ENCODE measurements at regions not wholly inside any gene's neighbourhood (a gene's known extent, or its start where the extent isn't known, plus 50 kb on each side); places are given as distances from the start of the nearest gene placed in this dataset.

DNA sequence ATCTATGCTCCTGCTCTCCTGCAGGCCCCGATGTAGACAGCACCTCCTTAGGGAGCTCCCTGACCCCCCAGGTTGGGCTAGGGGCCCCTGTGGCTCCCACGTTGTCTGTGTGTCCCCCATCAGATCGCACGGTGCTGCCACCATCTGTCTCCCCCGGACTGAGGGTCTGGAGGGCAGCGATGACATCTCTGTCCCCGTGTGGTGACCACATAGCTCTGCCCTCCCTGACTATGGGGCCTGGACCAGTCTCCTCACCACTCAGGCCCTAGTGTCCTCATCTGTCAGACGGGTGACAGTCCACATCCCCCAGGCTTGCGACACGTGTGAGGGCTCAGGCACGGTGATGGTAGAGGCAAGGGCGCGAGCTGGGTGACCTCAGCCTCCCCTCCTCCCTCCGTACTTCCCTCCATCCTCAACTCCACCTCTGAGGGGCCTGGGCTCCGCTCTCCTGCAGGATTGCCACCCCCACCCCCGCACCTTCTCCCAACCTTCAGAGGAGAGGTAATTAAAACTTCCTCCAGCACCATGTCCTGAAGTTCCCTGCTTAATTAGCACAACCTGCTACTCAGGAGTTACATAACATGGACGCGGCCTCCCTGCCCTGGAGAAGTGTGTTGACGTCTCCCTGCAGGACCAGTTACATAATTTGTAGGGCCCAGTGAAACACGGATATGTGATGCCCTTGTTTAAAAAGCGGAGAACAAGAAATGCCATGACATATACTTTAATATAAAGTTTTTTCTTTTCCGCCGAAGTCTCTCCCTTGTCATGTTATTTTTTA is 288.2 kb downstream of the PTPRU start:
- Histone ChIP-seq H3K36me3 (no peaks in the 10 kb centered on the region), H3K9me3 (peaks cover 8 to 9% of the 10 kb centered on the region in 2 donors), H3K4me1 (no peaks in the 10 kb centered on the region), H3K27ac (no peak overlapping the region), H3K27me3 (peaks cover 0 to 25% of the 10 kb centered on the region in 2 donors), H3K4me3 (no peak overlapping the region)
- DNase-seq (ENCODE audit: low spot score in 2 of 2) = peak in 1 of 2 donors; percentile 43
- intact Hi-C loops (cut with DNase I; ENCODE audit: low total_unique reads) = no loop called here
- TF ChIP-seq POLR2AphosphoS5 (IDR thresholded peaks at IDR 0.05) (no peak), POLR2A (IDR thresholded peaks at IDR 0.05) (no peak)
- TF ChIP-seq, protein P1, sequence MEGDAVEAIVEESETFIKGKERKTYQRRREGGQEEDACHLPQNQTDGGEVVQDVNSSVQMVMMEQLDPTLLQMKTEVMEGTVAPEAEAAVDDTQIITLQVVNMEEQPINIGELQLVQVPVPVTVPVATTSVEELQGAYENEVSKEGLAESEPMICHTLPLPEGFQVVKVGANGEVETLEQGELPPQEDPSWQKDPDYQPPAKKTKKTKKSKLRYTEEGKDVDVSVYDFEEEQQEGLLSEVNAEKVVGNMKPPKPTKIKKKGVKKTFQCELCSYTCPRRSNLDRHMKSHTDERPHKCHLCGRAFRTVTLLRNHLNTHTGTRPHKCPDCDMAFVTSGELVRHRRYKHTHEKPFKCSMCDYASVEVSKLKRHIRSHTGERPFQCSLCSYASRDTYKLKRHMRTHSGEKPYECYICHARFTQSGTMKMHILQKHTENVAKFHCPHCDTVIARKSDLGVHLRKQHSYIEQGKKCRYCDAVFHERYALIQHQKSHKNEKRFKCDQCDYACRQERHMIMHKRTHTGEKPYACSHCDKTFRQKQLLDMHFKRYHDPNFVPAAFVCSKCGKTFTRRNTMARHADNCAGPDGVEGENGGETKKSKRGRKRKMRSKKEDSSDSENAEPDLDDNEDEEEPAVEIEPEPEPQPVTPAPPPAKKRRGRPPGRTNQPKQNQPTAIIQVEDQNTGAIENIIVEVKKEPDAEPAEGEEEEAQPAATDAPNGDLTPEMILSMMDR (IDR thresholded peaks at IDR 0.05) = no peak

DNA sequence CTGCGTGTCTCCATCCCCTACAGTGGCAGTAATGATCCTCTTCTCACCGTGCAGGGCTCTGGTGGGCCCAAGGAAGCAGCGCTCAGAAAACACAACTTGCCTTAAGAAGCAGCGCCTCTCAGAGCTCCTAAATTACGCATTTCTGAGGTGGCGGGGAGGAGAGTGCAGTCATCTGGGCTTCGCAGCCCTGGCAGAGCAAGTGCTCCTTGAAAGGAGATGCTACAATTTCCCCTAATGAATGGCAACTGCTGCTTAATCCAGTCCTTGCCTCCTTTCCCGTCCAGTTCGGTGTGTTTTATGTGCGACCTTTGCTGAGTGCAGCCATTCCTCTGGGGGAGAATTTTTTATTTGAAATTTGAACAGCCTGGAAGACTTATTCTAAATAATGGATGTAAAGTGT is 287.3 kb downstream of the PTPRU start:
- no peaks in the 10 kb centered on the region for H3K4me1 ChIP-seq
- TF ChIP-seq POLR2AphosphoS5 (IDR thresholded peaks at IDR 0.05) = no peak
- TF ChIP-seq POLR2A (IDR thresholded peaks at IDR 0.05) = no peak
- TF ChIP-seq, protein P1 (IDR thresholded peaks at IDR 0.05) = no peak
- H3K4me3 ChIP-seq = no peak overlapping the region
- no peaks in the 10 kb centered on the region for H3K36me3 ChIP-seq
- intact Hi-C loops (cut with DNase I; ENCODE audit: low total_unique reads) = no loop called here
- H3K27ac ChIP-seq = no peak overlapping the region
- DNase-seq (ENCODE audit: low spot score in 2 of 2) = no peak
- peaks cover 1 to 5% of the 10 kb centered on the region in 2 donors for H3K9me3 ChIP-seq
- H3K27me3 ChIP-seq = peaks cover 0 to 31% of the 10 kb centered on the region in 2 donors

DNA sequence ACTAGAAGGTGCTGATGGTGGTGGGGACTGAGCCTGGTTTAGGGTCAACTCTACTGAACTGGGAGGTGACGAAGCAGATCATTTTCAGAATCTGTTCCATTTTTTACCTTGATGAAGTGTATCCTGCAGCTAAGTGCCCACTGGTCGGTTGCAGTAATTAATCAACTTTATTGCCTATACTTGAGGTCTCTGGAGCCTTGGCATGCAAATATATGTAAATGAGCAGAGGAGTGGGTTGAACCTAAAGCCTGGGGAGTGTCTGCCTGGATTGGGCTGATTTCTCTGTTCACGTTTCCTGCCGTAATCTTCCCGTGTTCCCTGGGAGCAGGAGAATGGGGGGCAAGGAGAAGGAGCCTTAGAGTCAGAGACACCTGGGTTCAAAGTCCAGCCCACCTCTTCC is 286.8 kb downstream of the PTPRU start:
- H3K27me3 ChIP-seq = peaks cover 0 to 31% of the 10 kb centered on the region in 2 donors

GRCh38 chr1:29521811-29522580 is 285.7 kb downstream of the PTPRU start:
- H3K9me3 ChIP-seq = no peaks in the 10 kb centered on the region
- H3K36me3 ChIP-seq = no peaks in the 10 kb centered on the region
- TF ChIP-seq, protein P1 (IDR thresholded peaks at IDR 0.05) = no peak
- DNase-seq (ENCODE audit: low spot score in 2 of 2) = peak in 1 of 2 donors; percentile 33
- no peaks in the 10 kb centered on the region for H3K4me1 ChIP-seq
- H3K27me3 ChIP-seq = peaks cover 0 to 27% of the 10 kb centered on the region in 2 donors
- H3K4me3 ChIP-seq = no peak overlapping the region
- no peak overlapping the region for H3K27ac ChIP-seq
- intact Hi-C loops (cut with DNase I; ENCODE audit: low total_unique reads) = no loop called here

More for the DNA sequence above, 286.8 kb downstream of the PTPRU start:
- H3K27ac ChIP-seq = no peak overlapping the region
- no peak overlapping the region for H3K4me3 ChIP-seq
- peaks cover 0 to under 1% of the 10 kb centered on the region in 2 donors for H3K9me3 ChIP-seq
- H3K4me1 ChIP-seq = no peaks in the 10 kb centered on the region
- TF ChIP-seq POLR2A (IDR thresholded peaks at IDR 0.05) (no peak), POLR2AphosphoS5 (IDR thresholded peaks at IDR 0.05) (no peak)
- TF ChIP-seq, protein P1 (IDR thresholded peaks at IDR 0.05) = no peak
- DNase-seq (ENCODE audit: low spot score in 2 of 2) = peak in 1 of 2 donors; percentile 25
- intact Hi-C loops (cut with DNase I; ENCODE audit: low total_unique reads) = no loop called here
- H3K36me3 ChIP-seq = no peaks in the 10 kb centered on the region

- Histone ChIP-seq H3K4me3 (no peak overlapping the region), H3K27ac (no peak overlapping the region), H3K36me3 (no peaks in the 10 kb centered on the region), H3K9me3 (no peaks in the 10 kb centered on the region), H3K4me1 (no peaks in the 10 kb centered on the region), H3K27me3 (peaks cover 0 to 29% of the 10 kb centered on the region in 2 donors)
- DNase-seq (ENCODE audit: low spot score in 2 of 2) = no peak
- TF ChIP-seq, protein P1 (IDR thresholded peaks at IDR 0.05) = no peak
- TF ChIP-seq POLR2AphosphoS5 (IDR thresholded peaks at IDR 0.05) (no peak), POLR2A (IDR thresholded peaks at IDR 0.05) (no peak)
- intact Hi-C loops (cut with DNase I; ENCODE audit: low total_unique reads) = no loop called here
These were observed 285.1 kb downstream of the PTPRU start for GRCh38 chr1:29521438-29521715.
